NCI-H748 (cell line): ENCODE measurements at regions not wholly inside any gene's neighbourhood (a gene's known extent, or its start where the extent isn't known, plus 50 kb on each side); places are given as distances from the start of the nearest gene placed in this dataset.
A peak's percentile ranks its signal among the peaks of the same experiment; 100 is the strongest.
"Not testable (repeated sequence)": the region's sequence is repeated elsewhere in the genome, so short reads cannot be mapped to it uniquely, and the experiment has no call there.

ENCODE experiments used
- DNase-seq: peaks from one replicate; lab custom pipeline; 2025; ENCODE audit not compliant: unreplicated experiment; lab: John Stamatoyannopoulos, UW

- no peak for DNase-seq
These were observed 384.0 kb upstream of the TPM1 start for GRCh38 chr15:62658498-62658897.

- no peak for DNase-seq
These were observed 379.0 kb upstream of the TPM1 start for GRCh38 chr15:62663547-62663946.

GRCh38 chr15:62665449-62665848 lies 377.1 kb upstream of the TPM1 start:
- DNase-seq: no peak

GRCh38 chr15:62666046-62666445 lies 376.5 kb upstream of the TPM1 start:
- no peak for DNase-seq

GRCh38 chr15:62672268-62672667 lies 370.3 kb upstream of the TPM1 start:
- no peak for DNase-seq

- no peak for DNase-seq
These were observed 365.7 kb upstream of the TPM1 start for GRCh38 chr15:62676891-62677290.

GRCh38 chr15:62681939-62682896 lies 360.3 kb upstream of the TPM1 start:
- no peak for DNase-seq

GRCh38 chr15:62683192-62683591 lies 359.4 kb upstream of the TPM1 start:
- not testable (repeated sequence) for DNase-seq

- no peak for DNase-seq
These were observed 358.3 kb upstream of the TPM1 start for GRCh38 chr15:62684123-62684808.

GRCh38 chr15:62691008-62691407 lies 351.5 kb upstream of the TPM1 start:
- DNase-seq: no peak

- no peak for DNase-seq
These were observed 344.9 kb upstream of the TPM1 start for GRCh38 chr15:62697636-62698035.

- no peak for DNase-seq
These were observed 343.9 kb upstream of the TPM1 start for GRCh38 chr15:62698646-62699045.

GRCh38 chr15:62706317-62706716 lies 336.2 kb upstream of the TPM1 start:
- DNase-seq: no peak

GRCh38 chr15:62708470-62708869 lies 334.1 kb upstream of the TPM1 start:
- DNase-seq: no peak

- no peak for DNase-seq
These were observed 333.3 kb upstream of the TPM1 start for GRCh38 chr15:62709261-62709660.

- no peak for DNase-seq
These were observed 330.7 kb upstream of the TPM1 start for GRCh38 chr15:62711691-62712454.

GRCh38 chr15:62712455-62712839 lies 330.1 kb upstream of the TPM1 start:
- DNase-seq: no peak

- DNase-seq: no peak
These were observed 326.6 kb upstream of the TPM1 start for GRCh38 chr15:62715946-62716345.

GRCh38 chr15:62717496-62717895 lies 325.1 kb upstream of the TPM1 start:
- DNase-seq: no peak

- no peak for DNase-seq
These were observed 323.2 kb upstream of the TPM1 start for GRCh38 chr15:62719316-62719715.

GRCh38 chr15:62722237-62722636 lies 320.3 kb upstream of the TPM1 start:
- no peak for DNase-seq

- peak; percentile 37 for DNase-seq
These were observed 316.1 kb upstream of the TPM1 start for GRCh38 chr15:62726461-62726860.
